ENCODE measurements at regions not wholly inside any gene's neighbourhood (a gene's known extent, or its start where the extent isn't known, plus 50 kb on each side); places are given as distances from the start of the nearest gene placed in this dataset.

- H3K4me1 ChIP-seq = no peaks in the 10 kb centered on the region
- intact Hi-C loops (cut with DNase I) = no loop called here
- H3K27me3 ChIP-seq = no peaks in the 10 kb centered on the region
- DNase-seq (no peak), ATAC-seq (no peak)
- WGBS, 4 donors = 56 to 63% (median 61%) methylated on average over 8 of the region's 8 CpGs
- H3K36me3 ChIP-seq = no peaks in the 10 kb centered on the region
- H3K4me3 ChIP-seq = no peak overlapping the region
- no peak for TF ChIP-seq CTCF (IDR thresholded peaks at IDR 0.05)
- no peak for TF ChIP-seq POLR2A (IDR thresholded peaks at IDR 0.05)
- H3K27ac ChIP-seq = no peak overlapping the region
- peaks cover 0 to 18% (median 3%) of the 10 kb centered on the region in 12 donors for H3K9me3 ChIP-seq
Measured at GRCh38 chr13:107883561-107884175, 331.7 kb downstream of the LIG4 start.

GRCh38 chr13:107882708-107883560 lies 332.4 kb downstream of the LIG4 start:
- no peak overlapping the region for H3K27ac ChIP-seq
- no peaks in the 10 kb centered on the region for H3K27me3 ChIP-seq
- ATAC-seq (no peak), DNase-seq (no peak)
- H3K9me3 ChIP-seq = peaks cover 0 to 12% (median under 1%) of the 10 kb centered on the region in 12 donors
- no peaks in the 10 kb centered on the region for H3K4me1 ChIP-seq
- no peaks in the 10 kb centered on the region for H3K36me3 ChIP-seq
- intact Hi-C loops (cut with DNase I) = no loop called here
- TF ChIP-seq CTCF (IDR thresholded peaks at IDR 0.05) = no peak
- TF ChIP-seq POLR2A (IDR thresholded peaks at IDR 0.05) = no peak
- 77 to 84% (median 79%) methylated on average over 11 of the region's 11 CpGs for WGBS, 4 donors
- no peak overlapping the region for H3K4me3 ChIP-seq

GRCh38 chr13:107881362-107881761 lies 334.0 kb downstream of the LIG4 start:
- TF ChIP-seq CTCF (IDR thresholded peaks at IDR 0.05) (no peak), POLR2A (IDR thresholded peaks at IDR 0.05) (no peak)
- H3K27me3 ChIP-seq = no peaks in the 10 kb centered on the region
- ATAC-seq = no peak
- H3K27ac ChIP-seq = no peak overlapping the region
- no peak overlapping the region for H3K4me3 ChIP-seq
- no peak for DNase-seq
- WGBS, 4 donors = 85 to 90% (median 86%) methylated on average over 3 of the region's 3 CpGs
- H3K4me1 ChIP-seq = no peaks in the 10 kb centered on the region
- intact Hi-C loops (cut with DNase I) = no loop called here
- no peaks in the 10 kb centered on the region for H3K36me3 ChIP-seq
- H3K9me3 ChIP-seq = peaks cover 0 to 10% (median 0%) of the 10 kb centered on the region in 12 donors

DNA sequence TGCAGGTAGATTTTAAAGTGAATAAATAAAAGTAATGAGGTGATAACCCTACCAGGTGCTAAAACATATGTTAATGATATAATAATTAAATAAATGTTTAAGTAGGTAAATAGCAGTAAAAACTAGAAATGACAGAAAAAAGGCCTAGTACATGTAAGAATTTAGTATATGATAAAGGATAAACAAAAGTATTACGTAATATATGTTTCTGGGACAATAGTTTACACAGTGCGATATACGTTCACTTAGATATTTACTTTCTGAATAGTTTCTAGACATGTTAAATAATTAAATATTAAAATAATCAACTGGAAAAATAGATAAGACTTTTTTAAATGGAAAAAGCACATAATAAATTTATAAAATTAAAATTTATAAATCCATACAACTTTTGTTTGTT lies 340.9 kb downstream of the LIG4 start:
- Histone ChIP-seq H3K27me3 (peaks cover 0 to 34% (median 6%) of the 10 kb centered on the region in 9 donors), H3K27ac (no peak overlapping the region), H3K9me3 (peaks cover 0 to 4% (median 0%) of the 10 kb centered on the region in 12 donors), H3K4me1 (no peaks in the 10 kb centered on the region), H3K36me3 (no peaks in the 10 kb centered on the region), H3K4me3 (no peak overlapping the region)
- ATAC-seq (no peak), DNase-seq (no peak)
- TF ChIP-seq CTCF (IDR thresholded peaks at IDR 0.05) = no peak
- TF ChIP-seq POLR2A (IDR thresholded peaks at IDR 0.05) = no peak
- intact Hi-C loops (cut with DNase I) = no loop called here
- 80 to 93% (median 91%) methylated on average over 3 of the region's 3 CpGs for WGBS, 4 donors
